ENCODE measurements at regions not wholly inside any gene's neighbourhood (a gene's known extent, or its start where the extent isn't known, plus 50 kb on each side); places are given as distances from the start of the nearest gene placed in this dataset.
A peak's percentile ranks its signal among the peaks of the same experiment; 100 is the strongest.

DNA sequence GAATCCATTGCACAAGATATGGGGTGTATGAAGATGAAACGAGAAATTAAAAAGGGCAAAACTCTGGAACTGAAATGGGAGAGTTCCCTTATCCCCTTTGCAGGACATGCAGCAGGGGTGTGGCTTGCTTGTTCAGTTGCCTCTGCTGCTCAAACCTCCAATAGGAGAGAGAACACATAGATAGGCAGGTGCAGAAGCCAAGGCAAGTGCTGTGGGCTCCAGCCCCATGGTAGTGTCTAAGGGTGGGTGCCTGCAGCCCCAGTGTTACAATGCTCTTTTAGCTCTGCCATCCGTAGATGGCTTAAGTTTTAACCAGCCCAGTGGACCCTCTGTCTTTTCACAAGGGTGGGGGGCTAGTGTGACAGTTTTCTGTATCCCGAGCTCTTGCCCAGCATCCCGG is 69.7 kb downstream of the CMAS start:
- TF ChIP-seq, protein P1, sequence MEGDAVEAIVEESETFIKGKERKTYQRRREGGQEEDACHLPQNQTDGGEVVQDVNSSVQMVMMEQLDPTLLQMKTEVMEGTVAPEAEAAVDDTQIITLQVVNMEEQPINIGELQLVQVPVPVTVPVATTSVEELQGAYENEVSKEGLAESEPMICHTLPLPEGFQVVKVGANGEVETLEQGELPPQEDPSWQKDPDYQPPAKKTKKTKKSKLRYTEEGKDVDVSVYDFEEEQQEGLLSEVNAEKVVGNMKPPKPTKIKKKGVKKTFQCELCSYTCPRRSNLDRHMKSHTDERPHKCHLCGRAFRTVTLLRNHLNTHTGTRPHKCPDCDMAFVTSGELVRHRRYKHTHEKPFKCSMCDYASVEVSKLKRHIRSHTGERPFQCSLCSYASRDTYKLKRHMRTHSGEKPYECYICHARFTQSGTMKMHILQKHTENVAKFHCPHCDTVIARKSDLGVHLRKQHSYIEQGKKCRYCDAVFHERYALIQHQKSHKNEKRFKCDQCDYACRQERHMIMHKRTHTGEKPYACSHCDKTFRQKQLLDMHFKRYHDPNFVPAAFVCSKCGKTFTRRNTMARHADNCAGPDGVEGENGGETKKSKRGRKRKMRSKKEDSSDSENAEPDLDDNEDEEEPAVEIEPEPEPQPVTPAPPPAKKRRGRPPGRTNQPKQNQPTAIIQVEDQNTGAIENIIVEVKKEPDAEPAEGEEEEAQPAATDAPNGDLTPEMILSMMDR (IDR thresholded peaks at IDR 0.05): no peak

DNA sequence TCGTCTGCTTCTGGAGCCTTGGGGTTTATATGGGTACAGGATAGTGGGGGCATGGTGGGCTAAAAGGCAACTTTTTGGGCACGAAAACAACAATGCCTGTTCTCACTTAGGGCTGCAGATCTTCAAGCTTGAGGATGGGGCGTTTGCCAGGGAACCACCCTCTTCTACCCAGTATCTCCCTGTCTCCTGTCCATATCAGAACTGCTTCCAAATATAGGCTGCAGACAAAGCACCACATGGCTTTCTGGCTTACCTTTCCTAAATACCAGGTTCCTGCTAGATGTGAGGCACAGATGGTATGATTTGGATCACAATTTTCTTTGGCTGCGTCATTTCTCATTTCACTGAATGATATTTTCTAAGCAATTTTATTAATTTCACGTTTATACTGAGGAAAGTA is 70.4 kb downstream of the CMAS start:
- TF ChIP-seq, protein P1 (IDR thresholded peaks at IDR 0.05): no peak

DNA sequence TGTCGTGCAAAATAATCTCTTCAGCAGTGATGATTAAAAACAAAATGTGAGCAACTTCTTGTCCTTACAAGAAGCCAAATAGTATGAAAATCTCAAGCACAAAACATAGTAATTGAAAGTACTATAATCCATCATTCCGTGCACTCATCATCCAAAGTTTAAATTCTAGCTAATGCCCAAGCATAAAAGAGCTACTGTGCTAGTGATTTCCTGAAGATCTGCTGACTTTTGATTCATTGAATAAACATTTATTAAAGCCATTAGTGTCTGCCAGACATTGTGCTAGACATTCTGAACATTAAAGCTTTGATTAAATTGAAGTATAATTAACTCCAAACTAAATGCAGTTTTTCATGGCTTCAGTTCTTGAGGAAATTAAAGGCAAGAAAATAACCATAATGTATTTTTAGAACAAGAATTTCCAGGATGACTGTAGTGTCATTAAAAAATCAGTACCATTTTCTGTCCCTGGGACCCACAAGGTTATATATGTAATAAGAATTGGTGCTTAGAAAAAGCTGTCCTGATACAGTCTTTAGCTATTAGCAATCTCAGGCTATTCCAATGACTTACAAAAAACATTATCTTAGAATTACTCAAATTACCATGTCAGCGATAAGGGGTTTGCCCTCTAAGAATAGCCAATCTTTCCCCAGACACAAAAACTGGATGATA is 71.7 kb downstream of the CMAS start:
- TF ChIP-seq, protein P1 (IDR thresholded peaks at IDR 0.05): no peak

- TF ChIP-seq, protein P1 (IDR thresholded peaks at IDR 0.05): no peak
Measured at GRCh38 chr12:22118238-22118790, 72.3 kb downstream of the CMAS start.

DNA sequence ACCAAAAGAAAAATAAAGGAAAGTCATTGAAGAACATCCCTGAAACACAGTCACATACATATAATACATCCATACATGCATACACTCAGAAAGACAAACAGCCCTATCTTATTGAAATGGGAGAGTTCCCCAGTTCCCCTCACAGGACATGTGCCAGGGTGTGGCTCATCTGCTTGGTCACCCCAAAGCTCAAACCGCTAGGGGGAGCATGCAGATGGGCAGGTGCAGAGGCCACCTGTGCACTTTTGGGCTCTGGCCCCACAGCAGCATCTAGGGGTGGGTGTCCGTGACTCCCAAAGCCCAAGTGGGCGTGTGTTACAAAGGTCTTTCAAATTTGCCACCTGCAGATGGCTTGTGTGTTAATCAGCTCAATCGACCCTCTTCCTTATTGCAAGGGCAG is 75.2 kb downstream of the CMAS start:
- TF ChIP-seq, protein P1 (IDR thresholded peaks at IDR 0.05): peak; percentile 44; the same call in 1 of the 2 replicates

DNA sequence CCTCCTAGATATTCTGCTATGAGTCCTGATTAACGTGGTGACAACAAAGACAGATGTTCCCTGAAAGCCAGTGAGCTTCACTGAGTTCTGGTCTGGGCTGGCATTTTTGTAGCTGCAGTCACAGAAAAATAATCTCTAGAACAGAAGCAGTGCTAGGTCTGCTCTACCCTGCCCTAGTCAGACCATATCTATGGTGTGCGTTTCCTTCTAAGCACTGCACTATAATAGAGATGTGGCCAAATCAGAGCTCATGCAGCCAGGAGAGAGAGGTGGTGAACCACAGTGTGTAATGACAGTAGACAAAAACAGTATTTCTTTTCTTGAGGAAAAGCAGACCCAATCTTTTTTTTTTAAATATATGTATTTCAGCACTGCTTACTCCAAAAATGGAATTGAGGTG is 76.3 kb downstream of the CMAS start:
- TF ChIP-seq, protein P1 (IDR thresholded peaks at IDR 0.05): no peak

DNA sequence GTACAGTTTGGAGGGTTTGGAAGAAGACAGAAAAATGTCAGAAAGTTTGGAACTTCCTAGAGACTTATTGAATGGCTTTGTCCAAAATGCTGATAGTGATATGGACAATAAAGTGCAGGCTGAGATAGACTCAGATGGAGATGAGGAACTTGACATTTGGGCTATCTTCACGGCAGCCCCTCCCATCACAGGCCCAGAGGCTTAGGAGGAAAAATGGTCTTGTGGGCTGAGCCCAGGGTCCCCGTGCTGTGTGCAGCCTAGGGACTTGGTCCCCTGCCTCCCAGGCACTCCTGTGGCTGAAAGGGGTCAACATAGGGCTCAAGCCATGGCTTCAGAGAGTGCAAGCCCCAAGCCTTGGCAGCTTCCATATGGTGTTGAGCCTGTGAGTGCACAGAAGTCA is 79.0 kb downstream of the CMAS start:
- TF ChIP-seq, protein P1 (IDR thresholded peaks at IDR 0.05): no peak
